Ishikawa (cell line): ENCODE measurements at regions not wholly inside any gene's neighbourhood (a gene's known extent, or its start where the extent isn't known, plus 50 kb on each side); places are given as distances from the start of the nearest gene placed in this dataset.

Source experiments
- CEBPB ChIP-seq: IDR thresholded peaks from 2 replicates; pipeline ENCODE4 v1.6.1; 2012
- CREB1 ChIP-seq: IDR thresholded peaks from 2 replicates; pipeline ENCODE4 v1.6.1; 2012; ENCODE audit warnings: low read depth
- EP300 ChIP-seq: IDR thresholded peaks from 2 replicates; pipeline ENCODE4 v1.6.1; 2012; ENCODE audit warnings: borderline replicate concordance
- FOXM1 ChIP-seq: IDR thresholded peaks from 2 replicates; pipeline ENCODE4 v1.6.1; 2012; ENCODE audit warnings: low read depth, borderline replicate concordance
- RAD21 ChIP-seq: IDR thresholded peaks from 2 replicates; pipeline ENCODE4 v1.6.1; 2012; ENCODE audit warnings: low read depth
- REST ChIP-seq: IDR thresholded peaks from 2 replicates; pipeline ENCODE4 v1.6.1; 2012; ENCODE audit warnings: low read depth, mild to moderate bottlenecking
- TEAD4 ChIP-seq: IDR thresholded peaks from 2 replicates; pipeline ENCODE4 v1.6.1; 2012

DNA sequence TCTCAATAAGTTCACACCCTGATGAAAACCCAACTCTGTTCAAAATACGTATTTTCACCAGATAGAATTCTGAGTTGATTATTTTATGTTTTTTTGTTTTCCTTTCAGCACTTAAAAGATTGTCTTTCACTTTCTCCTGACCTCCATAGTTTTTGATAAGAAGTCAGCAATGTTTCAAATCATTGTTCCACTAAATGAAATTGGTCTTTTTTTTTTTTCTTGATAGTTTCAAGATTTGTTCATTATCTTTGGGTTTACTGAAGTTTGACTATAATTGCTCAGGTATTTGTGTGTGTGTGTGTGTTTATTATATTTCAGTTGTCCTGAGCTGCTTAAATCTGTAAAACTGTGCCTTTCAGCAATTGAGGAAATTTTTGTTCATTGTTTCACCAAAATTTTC is 498.7 kb downstream of the TLE1 start:
- TF ChIP-seq EP300 (no peak), CEBPB (no peak), REST (no peak), RAD21 (no peak), CREB1 (no peak), FOXM1 (no peak), TEAD4 (no peak)
